ENCODE measurements at regions not wholly inside any gene's neighbourhood (a gene's known extent, or its start where the extent isn't known, plus 50 kb on each side); places are given as distances from the start of the nearest gene placed in this dataset.

DNA sequence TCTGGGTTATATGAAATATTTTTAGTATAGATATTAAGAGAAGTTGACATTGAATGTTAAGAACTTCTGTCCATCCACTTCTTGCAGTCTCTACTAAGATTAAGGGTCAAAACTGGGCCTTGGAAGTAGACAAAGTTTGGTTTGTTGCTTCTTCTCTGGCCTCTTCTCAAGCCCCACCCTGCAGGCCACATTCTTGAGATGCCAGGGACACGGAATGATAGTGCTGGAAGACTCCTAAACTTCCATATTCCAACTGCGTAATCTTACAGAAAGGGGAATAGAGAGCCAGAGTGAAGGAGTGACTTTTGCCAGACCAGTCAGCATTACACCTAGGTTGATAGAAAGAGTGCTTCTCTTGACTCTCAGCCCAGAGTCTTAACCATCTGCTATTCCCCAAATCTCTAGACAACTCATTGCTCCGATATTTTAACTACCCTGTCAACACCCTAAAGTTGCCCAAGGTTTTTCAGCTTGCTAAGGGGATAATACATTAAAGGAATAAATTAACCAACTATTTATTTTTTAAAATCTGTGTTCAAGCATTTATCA, 136.4 kb upstream of the SYN3 start:
- Histone ChIP-seq H3K27ac (ENCODE audit: insufficient read depth, low read depth, low read length) (no peak overlapping the region), H3K9me1 (replicated peaks; ENCODE audit: control insufficient read depth, extremely low read depth, insufficient read depth, low read length) (no peaks in the 10 kb centered on the region), H3K9me3 (replicated peaks; ENCODE audit: control insufficient read depth, insufficient read depth, low read length) (peaks cover 2% of the 10 kb centered on the region), H3K27me3 (ENCODE audit: control insufficient read depth in 2 of 2, insufficient read depth in 2 of 2, low read length in 2 of 2) (no peaks in the 10 kb centered on the region), H4K20me1 (replicated peaks; ENCODE audit: control insufficient read depth, extremely low read depth, insufficient read depth, low read length) (no peaks in the 10 kb centered on the region), H3K4me2 (ENCODE audit: insufficient read depth, low read length) (no peak overlapping the region), H2AFZ (ENCODE audit: low read depth, low read length) (no peak overlapping the region), H3K4me3 (replicated peaks in 1 of 3; ENCODE audit: insufficient read depth in 1 of 3, low read depth in 1 of 3, low read length in 3 of 3) (no peak overlapping the region), H3K79me2 (ENCODE audit: control insufficient read depth, insufficient read depth, low read length) (no peaks in the 10 kb centered on the region), H3K9ac (replicated peaks; ENCODE audit: extremely low read depth, insufficient read depth, low read length) (no peak overlapping the region), H3K4me1 (ENCODE audit: control insufficient read depth, extremely low read depth, insufficient read depth, low read length) (no peaks in the 10 kb centered on the region), H3K36me3 (ENCODE audit: control insufficient read depth in 2 of 2, extremely low read depth in 1 of 2, insufficient read depth in 2 of 2, low read length in 2 of 2) (no peaks in the 10 kb centered on the region)
- intact Hi-C loops (cut with micrococcal nuclease) (no loop called here), dilution Hi-C loops (cut with MboI; ENCODE audit: extremely low pct_ligation_motif_present, low sequenced_read_pairs) (no loop called here)
- no peak for DNase-seq (ENCODE audit: low read depth, low spot score)
- BruUV-seq (replicated peaks): no TSS peak
- no peak for FAIRE-seq
- ChIA-PET POLR2A (no interaction called here), CTCF (no interaction called here)
- TF ChIP-seq POLR2A (IDR thresholded peaks at IDR 0.05; ENCODE audit: low read depth, low read length) (no peak), FOS (IDR thresholded peaks at IDR 0.05; ENCODE audit: borderline replicate concordance, insufficient read depth, low read length) (no peak), GATA2 (IDR thresholded peaks at IDR 0.05; ENCODE audit: insufficient read depth, insufficient read length, low read depth, low read length) (no peak)

GRCh38 chr22:33192156-33192555, 134.0 kb upstream of the SYN3 start:
- Histone ChIP-seq H3K9ac (replicated peaks; ENCODE audit: extremely low read depth, insufficient read depth, low read length) (no peak overlapping the region), H3K4me1 (ENCODE audit: control insufficient read depth, extremely low read depth, insufficient read depth, low read length) (no peaks in the 10 kb centered on the region), H3K36me3 (ENCODE audit: control insufficient read depth in 2 of 2, extremely low read depth in 1 of 2, insufficient read depth in 2 of 2, low read length in 2 of 2) (no peaks in the 10 kb centered on the region), H4K20me1 (replicated peaks; ENCODE audit: control insufficient read depth, extremely low read depth, insufficient read depth, low read length) (no peaks in the 10 kb centered on the region), H3K9me1 (replicated peaks; ENCODE audit: control insufficient read depth, extremely low read depth, insufficient read depth, low read length) (no peaks in the 10 kb centered on the region), H3K79me2 (ENCODE audit: control insufficient read depth, insufficient read depth, low read length) (no peaks in the 10 kb centered on the region), H3K4me2 (ENCODE audit: insufficient read depth, low read length) (no peak overlapping the region), H3K9me3 (replicated peaks; ENCODE audit: control insufficient read depth, insufficient read depth, low read length) (peaks cover 2% of the 10 kb centered on the region), H3K27ac (ENCODE audit: insufficient read depth, low read depth, low read length) (no peak overlapping the region), H3K27me3 (ENCODE audit: control insufficient read depth in 2 of 2, insufficient read depth in 2 of 2, low read length in 2 of 2) (no peaks in the 10 kb centered on the region), H3K4me3 (replicated peaks in 1 of 3; ENCODE audit: insufficient read depth in 1 of 3, low read depth in 1 of 3, low read length in 3 of 3) (no peak overlapping the region), H2AFZ (ENCODE audit: low read depth, low read length) (no peak overlapping the region)
- ChIA-PET CTCF (no interaction called here), POLR2A (no interaction called here)
- no TSS peak for BruUV-seq (replicated peaks)
- DNase-seq (ENCODE audit: low read depth, low spot score) (no peak), FAIRE-seq (no peak)
- intact Hi-C loops (cut with micrococcal nuclease) (no loop called here), dilution Hi-C loops (cut with MboI; ENCODE audit: extremely low pct_ligation_motif_present, low sequenced_read_pairs) (no loop called here)
- TF ChIP-seq POLR2A (IDR thresholded peaks at IDR 0.05; ENCODE audit: low read depth, low read length) (no peak), GATA2 (IDR thresholded peaks at IDR 0.05; ENCODE audit: insufficient read depth, insufficient read length, low read depth, low read length) (no peak), JUN (IDR thresholded peaks at IDR 0.05; ENCODE audit: borderline replicate concordance, insufficient read depth, insufficient read length, low read depth) (no peak), CTCF (IDR thresholded peaks at IDR 0.05; ENCODE audit: extremely low read depth in 1 of 2, insufficient read depth in 1 of 2, low read depth in 1 of 2, low read length in 2 of 2) (no peak), MAX (IDR thresholded peaks at IDR 0.05; ENCODE audit: insufficient read depth, insufficient read length) (no peak), EZH2 (IDR thresholded peaks at IDR 0.05; ENCODE audit: borderline replicate concordance, low read depth, low read length, severe bottlenecking) (no peak), POLR2AphosphoS5 (IDR thresholded peaks at IDR 0.05; ENCODE audit: insufficient read depth, low read depth, low read length) (no peak), MYC (IDR thresholded peaks at IDR 0.05; ENCODE audit: low read depth, low read length) (no peak), FOS (IDR thresholded peaks at IDR 0.05; ENCODE audit: borderline replicate concordance, insufficient read depth, low read length) (no peak)

Data from endothelial cell of umbilical vein (primary cell).